ENCODE measurements at regions not wholly inside any gene's neighbourhood (a gene's known extent, or its start where the extent isn't known, plus 50 kb on each side); places are given as distances from the start of the nearest gene placed in this dataset.

- Histone ChIP-seq H3K27me3 (ENCODE audit: insufficient read depth, low read length) (no peaks in the 10 kb centered on the region), H3K9ac (ENCODE audit: low read depth, low read length) (no peak overlapping the region), H3K36me3 (ENCODE audit: insufficient read depth, low read length) (no peaks in the 10 kb centered on the region), H3K9me3 (ENCODE audit: insufficient read depth, low read depth, low read length) (peaks cover 2% of the 10 kb centered on the region; the same call in 1 of the 2 replicates), H3K27ac (ENCODE audit: low read depth, low read length) (no peak overlapping the region), H3K4me3 (ENCODE audit: low read length) (no peak overlapping the region), H3K4me1 (ENCODE audit: insufficient read depth, low read length) (no peaks in the 10 kb centered on the region)
- WGBS: 95% methylated on average over 13 of the region's 13 CpGs
Observed at GRCh38 chr10:130761788-130762301, 549.7 kb downstream of the TCERG1L start.

- no peak overlapping the region for H3K4me3 ChIP-seq (ENCODE audit: low read length)
- peaks cover 9% of the 10 kb centered on the region; the same call in 1 of the 2 replicates for H3K9me3 ChIP-seq (ENCODE audit: insufficient read depth, low read depth, low read length)
- H3K27me3 ChIP-seq (ENCODE audit: insufficient read depth, low read length): no peaks in the 10 kb centered on the region
- 76% methylated on average over 6 of the region's 6 CpGs for WGBS
- H3K9ac ChIP-seq (ENCODE audit: low read depth, low read length): no peak overlapping the region
- H3K27ac ChIP-seq (ENCODE audit: low read depth, low read length): no peak overlapping the region
- no peaks in the 10 kb centered on the region for H3K4me1 ChIP-seq (ENCODE audit: insufficient read depth, low read length)
- H3K36me3 ChIP-seq (ENCODE audit: insufficient read depth, low read length): no peaks in the 10 kb centered on the region
Observed at GRCh38 chr10:130762491-130762890, 549.0 kb downstream of the TCERG1L start.

GRCh38 chr10:130763071-130763470 is 548.5 kb downstream of the TCERG1L start:
- Histone ChIP-seq H3K9me3 (ENCODE audit: insufficient read depth, low read depth, low read length) (peaks cover 14% of the 10 kb centered on the region; the same call in 1 of the 2 replicates), H3K4me3 (ENCODE audit: low read length) (no peak overlapping the region), H3K4me1 (ENCODE audit: insufficient read depth, low read length) (no peaks in the 10 kb centered on the region), H3K36me3 (ENCODE audit: insufficient read depth, low read length) (no peaks in the 10 kb centered on the region), H3K9ac (ENCODE audit: low read depth, low read length) (no peak overlapping the region), H3K27ac (ENCODE audit: low read depth, low read length) (no peak overlapping the region), H3K27me3 (ENCODE audit: insufficient read depth, low read length) (no peaks in the 10 kb centered on the region)
- 88% methylated on average over 5 of the region's 6 CpGs for WGBS

- Histone ChIP-seq H3K9ac (ENCODE audit: low read depth, low read length) (no peak overlapping the region), H3K27ac (ENCODE audit: low read depth, low read length) (no peak overlapping the region), H3K4me1 (ENCODE audit: insufficient read depth, low read length) (no peaks in the 10 kb centered on the region), H3K4me3 (ENCODE audit: low read length) (no peak overlapping the region), H3K36me3 (ENCODE audit: insufficient read depth, low read length) (no peaks in the 10 kb centered on the region), H3K27me3 (ENCODE audit: insufficient read depth, low read length) (no peaks in the 10 kb centered on the region), H3K9me3 (ENCODE audit: insufficient read depth, low read depth, low read length) (peaks cover 17% of the 10 kb centered on the region; the same call in 1 of the 2 replicates)
- WGBS: 92% methylated on average over 3 of the region's 4 CpGs
Observed at GRCh38 chr10:130763491-130763890, 548.0 kb downstream of the TCERG1L start.

GRCh38 chr10:130764651-130765050 is 546.9 kb downstream of the TCERG1L start:
- Histone ChIP-seq H3K9ac (ENCODE audit: low read depth, low read length) (no peak overlapping the region), H3K4me1 (ENCODE audit: insufficient read depth, low read length) (no peaks in the 10 kb centered on the region), H3K27me3 (ENCODE audit: insufficient read depth, low read length) (no peaks in the 10 kb centered on the region), H3K27ac (ENCODE audit: low read depth, low read length) (no peak overlapping the region), H3K36me3 (ENCODE audit: insufficient read depth, low read length) (no peaks in the 10 kb centered on the region), H3K4me3 (ENCODE audit: low read length) (no peak overlapping the region), H3K9me3 (ENCODE audit: insufficient read depth, low read depth, low read length) (peaks cover 23% of the 10 kb centered on the region; the same call in 1 of the 2 replicates)
- WGBS: 96% methylated on average over 7 of the region's 7 CpGs

GRCh38 chr10:130766071-130766470 is 545.5 kb downstream of the TCERG1L start:
- no peaks in the 10 kb centered on the region for H3K27me3 ChIP-seq (ENCODE audit: insufficient read depth, low read length)
- H3K4me3 ChIP-seq (ENCODE audit: low read length): no peak overlapping the region
- 94% methylated on average over 4 of the region's 4 CpGs for WGBS
- no peak overlapping the region for H3K9ac ChIP-seq (ENCODE audit: low read depth, low read length)
- no peaks in the 10 kb centered on the region for H3K4me1 ChIP-seq (ENCODE audit: insufficient read depth, low read length)
- no peaks in the 10 kb centered on the region for H3K36me3 ChIP-seq (ENCODE audit: insufficient read depth, low read length)
- no peak overlapping the region for H3K27ac ChIP-seq (ENCODE audit: low read depth, low read length)
- H3K9me3 ChIP-seq (ENCODE audit: insufficient read depth, low read depth, low read length): peaks cover 24% of the 10 kb centered on the region; the same call in 1 of the 2 replicates

GRCh38 chr10:130767116-130767730 is 544.3 kb downstream of the TCERG1L start:
- Histone ChIP-seq H3K4me1 (ENCODE audit: insufficient read depth, low read length) (no peaks in the 10 kb centered on the region), H3K27me3 (ENCODE audit: insufficient read depth, low read length) (no peaks in the 10 kb centered on the region), H3K27ac (ENCODE audit: low read depth, low read length) (no peak overlapping the region), H3K9me3 (ENCODE audit: insufficient read depth, low read depth, low read length) (peaks cover 24% of the 10 kb centered on the region; the same call in 1 of the 2 replicates), H3K4me3 (ENCODE audit: low read length) (no peak overlapping the region), H3K36me3 (ENCODE audit: insufficient read depth, low read length) (no peaks in the 10 kb centered on the region), H3K9ac (ENCODE audit: low read depth, low read length) (no peak overlapping the region)
- 92% methylated on average over 14 of the region's 14 CpGs for WGBS

GRCh38 chr10:130769146-130770017 is 542.1 kb downstream of the TCERG1L start:
- H3K4me3 ChIP-seq (ENCODE audit: low read length): no peak overlapping the region
- H3K9me3 ChIP-seq (ENCODE audit: insufficient read depth, low read depth, low read length): peaks cover 24% of the 10 kb centered on the region; the same call in 1 of the 2 replicates
- no peak overlapping the region for H3K27ac ChIP-seq (ENCODE audit: low read depth, low read length)
- 94% methylated on average over 10 of the region's 10 CpGs for WGBS
- no peaks in the 10 kb centered on the region for H3K4me1 ChIP-seq (ENCODE audit: insufficient read depth, low read length)
- H3K9ac ChIP-seq (ENCODE audit: low read depth, low read length): no peak overlapping the region
- H3K36me3 ChIP-seq (ENCODE audit: insufficient read depth, low read length): no peaks in the 10 kb centered on the region
- H3K27me3 ChIP-seq (ENCODE audit: insufficient read depth, low read length): no peaks in the 10 kb centered on the region

- no peaks in the 10 kb centered on the region for H3K36me3 ChIP-seq (ENCODE audit: insufficient read depth, low read length)
- no peak overlapping the region for H3K4me3 ChIP-seq (ENCODE audit: low read length)
- H3K27ac ChIP-seq (ENCODE audit: low read depth, low read length): no peak overlapping the region
- H3K4me1 ChIP-seq (ENCODE audit: insufficient read depth, low read length): no peaks in the 10 kb centered on the region
- WGBS: 93% methylated on average over 13 of the region's 13 CpGs
- no peaks in the 10 kb centered on the region for H3K27me3 ChIP-seq (ENCODE audit: insufficient read depth, low read length)
- H3K9me3 ChIP-seq (ENCODE audit: insufficient read depth, low read depth, low read length): peaks cover 24% of the 10 kb centered on the region; the same call in 1 of the 2 replicates
- H3K9ac ChIP-seq (ENCODE audit: low read depth, low read length): no peak overlapping the region
Observed at GRCh38 chr10:130770018-130770630, 541.4 kb downstream of the TCERG1L start.

GRCh38 chr10:130771491-130771946 is 540.0 kb downstream of the TCERG1L start:
- Histone ChIP-seq H3K9me3 (ENCODE audit: insufficient read depth, low read depth, low read length) (peaks cover 24% of the 10 kb centered on the region; the same call in 1 of the 2 replicates), H3K9ac (ENCODE audit: low read depth, low read length) (no peak overlapping the region), H3K27ac (ENCODE audit: low read depth, low read length) (no peak overlapping the region), H3K36me3 (ENCODE audit: insufficient read depth, low read length) (no peaks in the 10 kb centered on the region), H3K27me3 (ENCODE audit: insufficient read depth, low read length) (no peaks in the 10 kb centered on the region), H3K4me1 (ENCODE audit: insufficient read depth, low read length) (no peaks in the 10 kb centered on the region), H3K4me3 (ENCODE audit: low read length) (no peak overlapping the region)
- WGBS: 85% methylated on average over 13 of the region's 13 CpGs

- WGBS: 96% methylated on average over 5 of the region's 5 CpGs
- Histone ChIP-seq H3K27ac (ENCODE audit: low read depth, low read length) (no peak overlapping the region), H3K9me3 (ENCODE audit: insufficient read depth, low read depth, low read length) (peaks cover 19% of the 10 kb centered on the region; the same call in 1 of the 2 replicates), H3K4me1 (ENCODE audit: insufficient read depth, low read length) (no peaks in the 10 kb centered on the region), H3K36me3 (ENCODE audit: insufficient read depth, low read length) (no peaks in the 10 kb centered on the region), H3K9ac (ENCODE audit: low read depth, low read length) (no peak overlapping the region), H3K4me3 (ENCODE audit: low read length) (no peak overlapping the region), H3K27me3 (ENCODE audit: insufficient read depth, low read length) (no peaks in the 10 kb centered on the region)
Observed at GRCh38 chr10:130772056-130772455, 539.5 kb downstream of the TCERG1L start.

Data from HUES64 (cell line).